HepG2 (cell line): ENCODE measurements at regions not wholly inside any gene's neighbourhood (a gene's known extent, or its start where the extent isn't known, plus 50 kb on each side); places are given as distances from the start of the nearest gene placed in this dataset.

Experiments used
- CEBPB ChIP-seq: IDR thresholded peaks from 2 replicates; pipeline ENCODE4 v1.6.1; 2011; ENCODE audit warnings: low read depth, low read length, improper control_type of control experiment, borderline replicate concordance
- EZH2 ChIP-seq: conservative IDR thresholded peaks from 2 replicates; pipeline ENCODE4 v1.6.1; 2012; ENCODE audit warnings: mild to moderate bottlenecking, low read depth, low read length, moderate library complexity
- KDM1A ChIP-seq: IDR thresholded peaks from 2 replicates; pipeline ENCODE4 v1.6.1; 2016; ENCODE audit warnings: missing compliant biosample characterization
- KLF6 ChIP-seq: IDR thresholded peaks from 2 replicates; pipeline ENCODE4 v1.8.0; 2016; ENCODE audit warnings: missing biosample characterization, missing genetic modification reagents
- KMT2B ChIP-seq: IDR thresholded peaks from 2 replicates; pipeline ENCODE4 v1.6.1; 2016; ENCODE audit warnings: missing genetic modification reagents, missing compliant biosample characterization
- POLR2A ChIP-seq, 2 experiments: IDR thresholded peaks; 2 replicates each; pipeline ENCODE4 v1.6.1; 2011; ENCODE audit warnings: low read depth in 2 of 2, low read length in 2 of 2, mild to moderate bottlenecking in 1 of 2, moderate library complexity in 1 of 2; ENCODE audit not compliant: insufficient read depth in 1 of 2
- ZNF224 ChIP-seq: sonication (generic); formaldehyde crosslinking; IDR thresholded peaks from 2 replicates; pipeline ENCODE4 v1.5.0; 2020; ENCODE audit warnings: mild to moderate bottlenecking, missing genetic modification reagents
- ZNF557 ChIP-seq: sonication (generic); formaldehyde crosslinking; IDR thresholded peaks from 2 replicates; pipeline ENCODE4 v1.4.0; 2020; ENCODE audit warnings: missing genetic modification reagents
- ZNF747 ChIP-seq: sonication (generic); formaldehyde crosslinking; IDR thresholded peaks from 2 replicates; pipeline ENCODE4 v1.8.1; 2023; ENCODE audit warnings: missing genetic modification reagents, mild to moderate bottlenecking, borderline replicate concordance
- TF ChIP-seq, protein P1 (sequence below): sonication (generic); formaldehyde crosslinking; IDR thresholded peaks from 2 replicates; pipeline ENCODE4 v1.5.0; 2020; ENCODE audit warnings: missing genetic modification reagents
- TF ChIP-seq, protein P2 (sequence below): sonication (generic); formaldehyde crosslinking; IDR thresholded peaks from 2 replicates; pipeline ENCODE4 v1.5.0; 2020; ENCODE audit warnings: mild to moderate bottlenecking, missing genetic modification reagents, moderate library complexity
- TF ChIP-seq, protein P3 (sequence below): sonication (generic); formaldehyde crosslinking; IDR thresholded peaks from 2 replicates; pipeline ENCODE4 v1.4.0; 2020; ENCODE audit warnings: missing genetic modification reagents
- TF ChIP-seq, protein P4 (sequence below): sonication (generic); formaldehyde crosslinking; IDR thresholded peaks from 2 replicates; pipeline ENCODE4 v1.4.0; 2020; ENCODE audit warnings: mild to moderate bottlenecking, missing genetic modification reagents

DNA sequence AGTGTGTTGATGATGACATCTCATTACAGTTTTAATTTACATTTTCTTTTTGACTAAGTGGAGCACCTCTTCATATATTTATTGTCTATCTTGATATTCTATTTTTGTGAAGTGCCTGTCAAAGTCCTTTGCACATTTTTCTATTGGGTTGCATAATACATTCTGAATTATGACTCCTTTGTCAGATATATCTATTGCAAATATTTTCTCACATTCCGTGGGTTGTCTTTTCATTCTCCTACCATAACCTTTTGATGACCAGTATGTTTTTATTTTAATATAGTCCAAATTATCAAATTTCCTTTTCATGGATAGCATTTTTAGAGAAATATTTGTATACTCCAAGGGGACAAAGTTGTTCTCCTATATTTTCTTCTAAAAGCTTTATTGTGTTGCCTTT is 126.4 kb downstream of the PJA1 start:
- TF ChIP-seq ZNF224 (CRISPR knock-in tag) (no peak), KDM1A (CRISPR knock-in tag) (no peak), ZNF747 (CRISPR knock-in tag) (no peak), POLR2A (IDR thresholded peaks at IDR 0.05; ENCODE audit: insufficient read depth in 1 of 2, low read depth in 2 of 2, low read length in 2 of 2) (no peak), ZNF557 (no peak), CEBPB (no peak), KLF6 (no peak), EZH2 (no peak), KMT2B (CRISPR knock-in tag) (no peak)
- TF ChIP-seq, protein P1, sequence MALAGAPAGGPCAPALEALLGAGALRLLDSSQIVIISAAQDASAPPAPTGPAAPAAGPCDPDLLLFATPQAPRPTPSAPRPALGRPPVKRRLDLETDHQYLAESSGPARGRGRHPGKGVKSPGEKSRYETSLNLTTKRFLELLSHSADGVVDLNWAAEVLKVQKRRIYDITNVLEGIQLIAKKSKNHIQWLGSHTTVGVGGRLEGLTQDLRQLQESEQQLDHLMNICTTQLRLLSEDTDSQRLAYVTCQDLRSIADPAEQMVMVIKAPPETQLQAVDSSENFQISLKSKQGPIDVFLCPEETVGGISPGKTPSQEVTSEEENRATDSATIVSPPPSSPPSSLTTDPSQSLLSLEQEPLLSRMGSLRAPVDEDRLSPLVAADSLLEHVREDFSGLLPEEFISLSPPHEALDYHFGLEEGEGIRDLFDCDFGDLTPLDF (CRISPR knock-in tag), result no peak
- TF ChIP-seq, protein P2, sequence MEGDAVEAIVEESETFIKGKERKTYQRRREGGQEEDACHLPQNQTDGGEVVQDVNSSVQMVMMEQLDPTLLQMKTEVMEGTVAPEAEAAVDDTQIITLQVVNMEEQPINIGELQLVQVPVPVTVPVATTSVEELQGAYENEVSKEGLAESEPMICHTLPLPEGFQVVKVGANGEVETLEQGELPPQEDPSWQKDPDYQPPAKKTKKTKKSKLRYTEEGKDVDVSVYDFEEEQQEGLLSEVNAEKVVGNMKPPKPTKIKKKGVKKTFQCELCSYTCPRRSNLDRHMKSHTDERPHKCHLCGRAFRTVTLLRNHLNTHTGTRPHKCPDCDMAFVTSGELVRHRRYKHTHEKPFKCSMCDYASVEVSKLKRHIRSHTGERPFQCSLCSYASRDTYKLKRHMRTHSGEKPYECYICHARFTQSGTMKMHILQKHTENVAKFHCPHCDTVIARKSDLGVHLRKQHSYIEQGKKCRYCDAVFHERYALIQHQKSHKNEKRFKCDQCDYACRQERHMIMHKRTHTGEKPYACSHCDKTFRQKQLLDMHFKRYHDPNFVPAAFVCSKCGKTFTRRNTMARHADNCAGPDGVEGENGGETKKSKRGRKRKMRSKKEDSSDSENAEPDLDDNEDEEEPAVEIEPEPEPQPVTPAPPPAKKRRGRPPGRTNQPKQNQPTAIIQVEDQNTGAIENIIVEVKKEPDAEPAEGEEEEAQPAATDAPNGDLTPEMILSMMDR (CRISPR knock-in tag), result no peak
- TF ChIP-seq, protein P3, sequence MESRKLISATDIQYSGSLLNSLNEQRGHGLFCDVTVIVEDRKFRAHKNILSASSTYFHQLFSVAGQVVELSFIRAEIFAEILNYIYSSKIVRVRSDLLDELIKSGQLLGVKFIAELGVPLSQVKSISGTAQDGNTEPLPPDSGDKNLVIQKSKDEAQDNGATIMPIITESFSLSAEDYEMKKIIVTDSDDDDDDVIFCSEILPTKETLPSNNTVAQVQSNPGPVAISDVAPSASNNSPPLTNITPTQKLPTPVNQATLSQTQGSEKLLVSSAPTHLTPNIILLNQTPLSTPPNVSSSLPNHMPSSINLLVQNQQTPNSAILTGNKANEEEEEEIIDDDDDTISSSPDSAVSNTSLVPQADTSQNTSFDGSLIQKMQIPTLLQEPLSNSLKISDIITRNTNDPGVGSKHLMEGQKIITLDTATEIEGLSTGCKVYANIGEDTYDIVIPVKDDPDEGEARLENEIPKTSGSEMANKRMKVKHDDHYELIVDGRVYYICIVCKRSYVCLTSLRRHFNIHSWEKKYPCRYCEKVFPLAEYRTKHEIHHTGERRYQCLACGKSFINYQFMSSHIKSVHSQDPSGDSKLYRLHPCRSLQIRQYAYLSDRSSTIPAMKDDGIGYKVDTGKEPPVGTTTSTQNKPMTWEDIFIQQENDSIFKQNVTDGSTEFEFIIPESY (CRISPR knock-in tag), result no peak
- TF ChIP-seq, protein P4, sequence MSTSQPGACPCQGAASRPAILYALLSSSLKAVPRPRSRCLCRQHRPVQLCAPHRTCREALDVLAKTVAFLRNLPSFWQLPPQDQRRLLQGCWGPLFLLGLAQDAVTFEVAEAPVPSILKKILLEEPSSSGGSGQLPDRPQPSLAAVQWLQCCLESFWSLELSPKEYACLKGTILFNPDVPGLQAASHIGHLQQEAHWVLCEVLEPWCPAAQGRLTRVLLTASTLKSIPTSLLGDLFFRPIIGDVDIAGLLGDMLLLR, result no peak
